Aorta (tissue), 5 donors: ENCODE measurements at regions not wholly inside any gene's neighbourhood (a gene's known extent, or its start where the extent isn't known, plus 50 kb on each side); places are given as distances from the start of the nearest gene placed in this dataset.

Experiments
- ATAC-seq: fragments of 200-7000 bp; cut with Tn5 transposase; one replicate; pipeline ENCODE4 v1.9.1; 2022; ENCODE audit warnings: moderate library complexity; ENCODE audit not compliant: low FRiP score
- DNase-seq, 2 donors: peaks; one replicate each; pipeline ENCODE4 v3.0.0-alpha.2; 2020
- H3K27ac ChIP-seq, 2 donors: one replicate each; pipeline ENCODE4 v1.5.1; 2013; ENCODE audit warnings: low read length in 2 of 2, mild to moderate bottlenecking in 2 of 2, moderate library complexity in 2 of 2, control low read depth in 1 of 2, inconsistent platforms in 1 of 2, low read depth in 1 of 2
- H3K27me3 ChIP-seq, 2 donors: one replicate each; pipeline ENCODE4 v1.6.1; 2013; ENCODE audit warnings: control low read depth in 1 of 2, low read length in 1 of 2, mild to moderate bottlenecking in 1 of 2, moderate library complexity in 1 of 2; ENCODE audit not compliant: insufficient read depth in 2 of 2, control insufficient read depth in 1 of 2
- H3K36me3 ChIP-seq, 2 donors: one replicate each; pipeline ENCODE4 v1.6.1; 2013; ENCODE audit warnings: control low read depth in 1 of 2, low read length in 1 of 2, mild to moderate bottlenecking in 1 of 2; ENCODE audit not compliant: insufficient read depth in 2 of 2, control insufficient read depth in 1 of 2
- H3K4me1 ChIP-seq, 2 donors: one replicate each; pipeline ENCODE4 v1.6.1; 2013; ENCODE audit warnings: low read length in 2 of 2, control low read depth in 1 of 2, mild to moderate bottlenecking in 1 of 2, moderate library complexity in 1 of 2; ENCODE audit not compliant: insufficient read depth in 2 of 2, control insufficient read depth in 1 of 2
- H3K4me3 ChIP-seq, 2 donors: one replicate each; pipeline ENCODE4 v1.5.1; 2013; ENCODE audit warnings: low read length in 2 of 2, control low read depth in 1 of 2, mild to moderate bottlenecking in 1 of 2
- H3K9me3 ChIP-seq: one replicate; pipeline ENCODE4 v1.6.1; 2013; ENCODE audit warnings: mild to moderate bottlenecking, low read length; ENCODE audit not compliant: control insufficient read depth
- WGBS, 2 donors: extraction: QIAGEN DNeasy Blood & Tissue Kit; methylation state at CpG; one replicate each; pipeline ENCODE4 v1.1.7; 2013; 5-methylcytosine and 5-hydroxymethylcytosine counted together
- intact Hi-C, 2 donors: fragments of 100-400 bp; cut with DNase I; formaldehyde crosslinking; loops; one replicate each; pipeline versions ENCODE4 v1.14.2 to v1.15.0; 2022
- donor health status: healthy with polysubstance abuse.
- donor health status: Bipolar disorder and iron deficiency.
- donor health status: DM: no; HTN: no; CAD: no.
- donor health status: DM: no; HTN: no; CAD: no.
- donor health status: DM: yes; HTN: yes; CAD: no.

DNA sequence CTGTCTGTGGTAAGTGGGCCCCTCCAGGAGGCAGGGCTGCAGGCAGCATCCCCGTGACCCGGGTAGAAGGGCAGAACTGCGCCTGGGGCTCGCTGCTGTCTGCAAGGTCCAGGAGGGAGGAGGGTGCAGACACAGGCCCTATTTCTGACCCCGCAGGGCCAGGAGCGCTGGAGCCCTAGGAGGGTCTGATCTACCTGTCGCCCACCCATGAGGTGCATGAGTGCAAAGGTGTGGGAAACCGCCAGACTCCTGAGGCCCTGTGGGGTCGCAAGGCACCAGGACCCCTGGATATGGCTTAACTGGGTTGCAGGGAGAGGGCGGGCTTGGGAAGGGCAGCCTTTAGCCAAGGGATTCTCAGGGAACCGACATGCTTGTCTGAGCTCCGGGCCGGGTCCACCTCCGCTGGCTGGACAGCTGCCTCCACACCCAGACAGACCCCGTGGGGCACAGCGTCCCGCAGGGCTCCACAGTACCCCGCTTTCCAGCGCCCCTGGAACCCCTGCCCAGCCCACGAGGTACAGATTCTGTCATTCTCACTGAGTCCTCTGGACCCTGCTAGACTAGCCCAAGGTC lies 72.9 kb upstream of the TSPAN11 start:
- H3K27ac ChIP-seq, result no peak overlapping the region
- intact Hi-C loops, result loop anchor here in 1 of 2 donors (5.0 kb wide), 1 partner anchor 419 kb away; no protein-coding TSS in a partner anchor
- DNase-seq (no peak), ATAC-seq (no peak)
- no peak overlapping the region for H3K4me3 ChIP-seq
- 87 to 89% methylated on average over 18 to 20 of the region's 20 CpGs for WGBS, 2 donors
- H3K9me3 ChIP-seq, result no peaks in the 10 kb centered on the region
- no peaks in the 10 kb centered on the region for H3K4me1 ChIP-seq
- no peaks in the 10 kb centered on the region for H3K36me3 ChIP-seq
- H3K27me3 ChIP-seq, result no peaks in the 10 kb centered on the region

DNA sequence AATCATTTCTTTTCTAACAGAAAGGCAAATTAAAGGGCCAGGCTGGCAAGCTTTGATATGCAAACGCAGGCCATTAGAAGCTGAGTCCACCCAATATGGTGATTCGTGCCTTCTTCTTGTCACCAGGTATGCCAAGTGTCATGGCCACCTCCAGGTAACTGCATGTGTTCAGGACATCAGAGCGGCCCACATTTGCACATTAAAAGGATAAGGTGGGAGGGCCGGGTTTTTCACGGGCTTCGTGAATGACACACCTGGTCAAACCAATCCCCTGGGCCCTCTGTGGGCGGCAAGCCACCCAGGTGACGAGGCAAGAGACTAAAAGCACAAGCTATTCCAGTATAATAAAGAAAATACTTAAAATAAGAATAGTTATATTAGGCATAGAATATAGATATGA lies 75.9 kb upstream of the TSPAN11 start:
- intact Hi-C loops, result loop anchor here in 1 of 2 donors (5.0 kb wide), 1 partner anchor 422 kb away; no protein-coding TSS in a partner anchor
- no peaks in the 10 kb centered on the region for H3K36me3 ChIP-seq
- H3K4me3 ChIP-seq, result no peak overlapping the region
- DNase-seq (no peak), ATAC-seq (no peak)
- H3K27me3 ChIP-seq, result no peaks in the 10 kb centered on the region
- no peaks in the 10 kb centered on the region for H3K9me3 ChIP-seq
- H3K4me1 ChIP-seq, result no peaks in the 10 kb centered on the region
- WGBS, 2 donors, result 23 to 29% methylated on average over 8 of the region's 8 CpGs
- H3K27ac ChIP-seq, result no peak overlapping the region

GRCh38 chr12:30847259-30847658 lies 79.3 kb upstream of the TSPAN11 start:
- H3K9me3 ChIP-seq, result no peaks in the 10 kb centered on the region
- intact Hi-C loops, result loop anchor here in 1 of 2 donors (5.0 kb wide), 1 partner anchor 425 kb away; no protein-coding TSS in a partner anchor
- no peaks in the 10 kb centered on the region for H3K27me3 ChIP-seq
- H3K27ac ChIP-seq, result no peak overlapping the region
- 29 to 38% methylated on average over 3 of the region's 3 CpGs for WGBS, 2 donors
- ATAC-seq, result no peak
- H3K36me3 ChIP-seq, result no peaks in the 10 kb centered on the region
- H3K4me3 ChIP-seq, result no peak overlapping the region
- H3K4me1 ChIP-seq, result no peaks in the 10 kb centered on the region
- no peak for DNase-seq

DNA sequence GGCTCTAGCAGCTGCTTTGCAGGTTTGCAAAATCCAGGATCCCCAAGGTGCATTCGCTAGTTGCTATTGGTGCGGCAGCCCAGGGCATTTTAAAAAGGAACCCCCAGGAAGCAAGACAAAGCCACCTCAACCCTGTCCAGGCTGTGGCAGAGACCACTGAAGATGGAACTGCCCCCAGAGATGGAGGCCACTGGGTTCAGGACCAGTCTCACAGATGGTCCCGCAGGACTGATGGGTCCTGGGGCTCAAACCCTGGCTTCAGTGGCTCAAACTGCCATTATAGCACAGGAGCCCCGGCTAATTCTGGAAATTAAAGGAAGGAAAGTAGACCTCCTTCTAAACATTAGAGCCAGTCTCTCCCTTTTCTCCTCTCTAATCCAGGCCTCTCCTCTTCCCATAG lies 79.8 kb upstream of the TSPAN11 start:
- no peaks in the 10 kb centered on the region for H3K36me3 ChIP-seq
- intact Hi-C loops, result loop anchor here in 1 of 2 donors (5.0 kb wide), 1 partner anchor 426 kb away; no protein-coding TSS in a partner anchor

GRCh38 chr12:30845676-30846075 lies 80.9 kb upstream of the TSPAN11 start:
- intact Hi-C loops, result loop anchor here in 1 of 2 donors (5.0 kb wide), 1 partner anchor 427 kb away; no protein-coding TSS in a partner anchor
- Histone ChIP-seq H3K9me3 (no peaks in the 10 kb centered on the region), H3K27me3 (no peaks in the 10 kb centered on the region), H3K4me3 (no peak overlapping the region), H3K4me1 (no peaks in the 10 kb centered on the region), H3K27ac (no peak overlapping the region), H3K36me3 (no peaks in the 10 kb centered on the region)
- 83 to 84% methylated on average over 5 of the region's 5 CpGs for WGBS, 2 donors
- DNase-seq (no peak), ATAC-seq (no peak)

More for the DNA sequence above, 79.8 kb upstream of the TSPAN11 start:
- Histone ChIP-seq H3K4me3 (no peak overlapping the region), H3K27ac (no peak overlapping the region), H3K27me3 (no peaks in the 10 kb centered on the region), H3K4me1 (no peaks in the 10 kb centered on the region), H3K9me3 (no peaks in the 10 kb centered on the region)
- no peak for DNase-seq
- ATAC-seq, result no peak
- 81 to 91% methylated on average over 4 of the region's 4 CpGs for WGBS, 2 donors

- no peak overlapping the region for H3K4me3 ChIP-seq
- no peak for ATAC-seq
- 76 to 95% methylated on average over 3 of the region's 3 CpGs for WGBS, 2 donors
- H3K9me3 ChIP-seq, result no peaks in the 10 kb centered on the region
- H3K27ac ChIP-seq, result no peak overlapping the region
- H3K27me3 ChIP-seq, result no peaks in the 10 kb centered on the region
- H3K4me1 ChIP-seq, result no peaks in the 10 kb centered on the region
- H3K36me3 ChIP-seq, result no peaks in the 10 kb centered on the region
- no peak for DNase-seq
- intact Hi-C loops, result no loop called here
Observed at GRCh38 chr12:30843211-30843610, 83.3 kb upstream of the TSPAN11 start.

DNA sequence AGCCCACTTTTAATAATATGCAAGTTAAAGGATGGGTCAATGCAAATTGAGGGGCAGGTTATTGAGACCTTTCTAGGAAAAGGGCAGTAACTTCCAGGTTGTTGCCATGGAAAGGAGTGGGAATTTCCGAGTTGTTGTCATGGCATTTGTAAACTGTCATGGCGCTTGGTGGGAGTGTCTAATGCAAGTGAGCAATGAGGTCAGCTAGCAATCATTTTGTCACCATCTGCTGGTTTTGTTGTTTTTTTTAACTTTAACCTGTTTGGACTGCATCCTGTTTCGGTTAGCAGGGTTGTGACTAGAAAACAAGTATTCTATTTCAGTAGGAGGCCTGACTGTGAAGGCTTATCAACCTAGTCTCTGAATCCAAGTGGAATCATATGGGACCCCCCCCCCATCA lies 85.8 kb upstream of the TSPAN11 start:
- ATAC-seq (no peak), DNase-seq (no peak)
- WGBS, 2 donors, result 88 to 93% methylated on average over 3 of the region's 3 CpGs
- no peaks in the 10 kb centered on the region for H3K27me3 ChIP-seq
- no peaks in the 10 kb centered on the region for H3K36me3 ChIP-seq
- no peak overlapping the region for H3K4me3 ChIP-seq
- H3K27ac ChIP-seq, result no peak overlapping the region
- H3K9me3 ChIP-seq, result no peaks in the 10 kb centered on the region
- intact Hi-C loops, result no loop called here
- H3K4me1 ChIP-seq, result no peaks in the 10 kb centered on the region

- Histone ChIP-seq H3K4me3 (no peak overlapping the region), H3K36me3 (no peaks in the 10 kb centered on the region), H3K9me3 (no peaks in the 10 kb centered on the region), H3K4me1 (no peaks in the 10 kb centered on the region), H3K27me3 (no peaks in the 10 kb centered on the region), H3K27ac (no peak overlapping the region)
- ATAC-seq, result no peak
- 61 to 66% methylated on average over 7 of the region's 7 CpGs for WGBS, 2 donors
- intact Hi-C loops, result no loop called here
- no peak for DNase-seq
Observed at GRCh38 chr12:30839643-30840220, 85.0 kb upstream of the CAPRIN2 start.

GRCh38 chr12:30837595-30837994 lies 82.8 kb upstream of the CAPRIN2 start:
- ATAC-seq (no peak), DNase-seq (no peak)
- Histone ChIP-seq H3K27me3 (no peaks in the 10 kb centered on the region), H3K9me3 (no peaks in the 10 kb centered on the region), H3K27ac (no peak overlapping the region), H3K4me1 (no peaks in the 10 kb centered on the region), H3K36me3 (no peaks in the 10 kb centered on the region), H3K4me3 (no peak overlapping the region)
- intact Hi-C loops, result no loop called here
- 64 to 65% methylated on average over 7 of the region's 7 CpGs for WGBS, 2 donors
